ENCODE measurements at regions not wholly inside any gene's neighbourhood (a gene's known extent, or its start where the extent isn't known, plus 50 kb on each side); places are given as distances from the start of the nearest gene placed in this dataset.

- intact Hi-C loops (cut with DNase I; ENCODE audit: low total_unique reads) = loop anchor here (10.0 kb wide), 1 partner anchor 376 kb away; no protein-coding TSS in a partner anchor
- TF ChIP-seq POLR2A (IDR thresholded peaks at IDR 0.05) (no peak), CTCF (IDR thresholded peaks at IDR 0.05) (no peak), POLR2AphosphoS5 (IDR thresholded peaks at IDR 0.05) (no peak)
- Histone ChIP-seq H3K27ac (no peak overlapping the region), H3K36me3 (no peaks in the 10 kb centered on the region), H3K4me1 (no peaks in the 10 kb centered on the region), H3K9me3 (no peaks in the 10 kb centered on the region), H3K27me3 (no peaks in the 10 kb centered on the region), H3K4me3 (no peak overlapping the region)
- no peak for DNase-seq (ENCODE audit: low spot score in 2 of 2)
Measured at GRCh38 chr3:35929158-35929557, 289.8 kb downstream of the ARPP21 start.

GRCh38 chr3:35931867-35932266 lies 292.5 kb downstream of the ARPP21 start:
- DNase-seq (ENCODE audit: low spot score in 2 of 2) = no peak
- Histone ChIP-seq H3K36me3 (no peaks in the 10 kb centered on the region), H3K4me1 (no peaks in the 10 kb centered on the region), H3K9me3 (no peaks in the 10 kb centered on the region), H3K27ac (no peak overlapping the region), H3K4me3 (no peak overlapping the region), H3K27me3 (no peaks in the 10 kb centered on the region)
- intact Hi-C loops (cut with DNase I; ENCODE audit: low total_unique reads) = no loop called here
- no peak for TF ChIP-seq POLR2A (IDR thresholded peaks at IDR 0.05)
- no peak for TF ChIP-seq POLR2AphosphoS5 (IDR thresholded peaks at IDR 0.05)
- no peak for TF ChIP-seq CTCF (IDR thresholded peaks at IDR 0.05)

GRCh38 chr3:35932995-35933394 lies 293.7 kb downstream of the ARPP21 start:
- H3K27me3 ChIP-seq = no peaks in the 10 kb centered on the region
- no peak overlapping the region for H3K27ac ChIP-seq
- TF ChIP-seq POLR2A (IDR thresholded peaks at IDR 0.05) (no peak), CTCF (IDR thresholded peaks at IDR 0.05) (no peak), POLR2AphosphoS5 (IDR thresholded peaks at IDR 0.05) (no peak)
- intact Hi-C loops (cut with DNase I; ENCODE audit: low total_unique reads) = no loop called here
- no peak for DNase-seq (ENCODE audit: low spot score in 2 of 2)
- no peak overlapping the region for H3K4me3 ChIP-seq
- H3K9me3 ChIP-seq = no peaks in the 10 kb centered on the region
- no peaks in the 10 kb centered on the region for H3K36me3 ChIP-seq
- H3K4me1 ChIP-seq = no peaks in the 10 kb centered on the region

GRCh38 chr3:35936571-35936970 lies 297.2 kb downstream of the ARPP21 start:
- no peak for DNase-seq (ENCODE audit: low spot score in 2 of 2)
- intact Hi-C loops (cut with DNase I; ENCODE audit: low total_unique reads) = no loop called here
- H3K27me3 ChIP-seq = no peaks in the 10 kb centered on the region
- no peaks in the 10 kb centered on the region for H3K9me3 ChIP-seq
- no peak overlapping the region for H3K4me3 ChIP-seq
- no peak overlapping the region for H3K27ac ChIP-seq
- H3K4me1 ChIP-seq = no peaks in the 10 kb centered on the region
- TF ChIP-seq CTCF (IDR thresholded peaks at IDR 0.05) (no peak), POLR2AphosphoS5 (IDR thresholded peaks at IDR 0.05) (no peak), POLR2A (IDR thresholded peaks at IDR 0.05) (no peak)
- no peaks in the 10 kb centered on the region for H3K36me3 ChIP-seq

- no peaks in the 10 kb centered on the region for H3K9me3 ChIP-seq
- no peak for DNase-seq (ENCODE audit: low spot score in 2 of 2)
- H3K4me3 ChIP-seq = no peak overlapping the region
- TF ChIP-seq CTCF (IDR thresholded peaks at IDR 0.05) (no peak), POLR2AphosphoS5 (IDR thresholded peaks at IDR 0.05) (no peak), POLR2A (IDR thresholded peaks at IDR 0.05) (no peak)
- H3K27me3 ChIP-seq = no peaks in the 10 kb centered on the region
- intact Hi-C loops (cut with DNase I; ENCODE audit: low total_unique reads) = no loop called here
- H3K27ac ChIP-seq = no peak overlapping the region
- no peaks in the 10 kb centered on the region for H3K4me1 ChIP-seq
- no peaks in the 10 kb centered on the region for H3K36me3 ChIP-seq
Measured at GRCh38 chr3:35944926-35945710, 305.8 kb downstream of the ARPP21 start.
